ENCODE measurements at regions not wholly inside any gene's neighbourhood (a gene's known extent, or its start where the extent isn't known, plus 50 kb on each side); places are given as distances from the start of the nearest gene placed in this dataset.
"Not testable (repeated sequence)": the region's sequence is repeated elsewhere in the genome, so short reads cannot be mapped to it uniquely, and the experiment has no call there.

DNA sequence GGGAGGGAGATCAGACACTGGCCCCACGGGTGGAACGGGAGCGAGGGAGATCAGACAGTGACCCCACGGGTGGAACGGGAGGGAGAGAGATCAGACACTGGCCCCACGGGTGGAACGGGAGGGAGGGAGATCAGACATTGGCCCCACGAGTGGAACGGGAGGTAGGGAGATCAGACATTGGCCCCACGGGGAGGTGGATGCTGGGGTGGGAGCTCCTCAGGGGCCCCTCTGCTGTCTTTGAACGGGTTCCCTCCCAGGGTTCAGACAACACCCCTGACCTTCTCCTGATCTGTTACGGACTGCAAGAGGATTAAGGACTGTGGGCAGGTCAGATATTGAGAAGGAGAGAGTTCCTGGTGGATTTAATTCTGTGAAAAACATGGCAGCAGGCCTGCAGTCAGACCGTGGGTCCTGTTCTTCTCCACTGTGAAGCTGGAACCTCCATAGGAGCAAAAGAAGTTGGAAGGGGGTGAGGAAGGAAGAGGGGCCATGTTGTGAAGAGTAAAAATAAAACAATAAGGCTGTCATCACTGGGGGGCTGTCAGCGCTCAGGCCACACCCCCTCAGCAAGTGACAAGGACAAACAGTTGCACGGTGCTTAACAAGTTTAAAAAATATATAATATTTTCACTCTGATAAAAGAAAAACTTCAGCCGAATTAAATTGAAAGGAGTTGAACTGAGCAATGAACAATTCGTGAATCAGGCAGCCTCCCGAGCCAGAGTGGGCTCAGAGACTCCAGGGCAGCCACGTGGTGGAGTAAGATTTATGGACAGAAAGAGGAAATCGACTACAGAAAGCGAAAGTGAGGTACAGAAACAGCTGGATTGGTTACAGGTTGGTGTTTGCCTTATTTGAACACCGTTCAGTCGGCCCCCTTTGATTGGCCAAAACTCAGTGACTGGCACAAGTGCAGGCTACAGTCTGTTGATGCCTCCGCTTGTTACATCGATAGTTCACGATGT is 348.7 kb upstream of the TNRC6C start:
- DNase-seq, result peak in 1 of 2 donors; percentile 84

DNA sequence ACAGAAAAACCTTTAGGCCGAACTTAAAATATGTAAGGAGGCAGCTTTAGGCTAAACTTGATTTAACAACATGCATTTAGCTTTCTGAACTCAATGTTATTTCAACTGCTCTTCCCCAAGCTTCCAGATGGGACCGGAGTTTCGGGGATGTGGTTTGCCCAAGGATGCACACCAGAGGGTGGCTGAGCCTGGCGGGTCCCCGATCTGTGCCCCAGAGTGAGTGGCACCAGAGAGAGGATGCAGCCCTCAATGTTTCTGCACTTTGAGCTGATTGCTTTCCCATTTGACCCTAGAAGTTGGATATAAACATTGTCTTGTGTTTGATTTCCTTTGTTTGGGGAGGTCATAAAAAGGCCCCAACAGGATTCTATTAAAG is 348.0 kb upstream of the TNRC6C start:
- no peak for DNase-seq

DNA sequence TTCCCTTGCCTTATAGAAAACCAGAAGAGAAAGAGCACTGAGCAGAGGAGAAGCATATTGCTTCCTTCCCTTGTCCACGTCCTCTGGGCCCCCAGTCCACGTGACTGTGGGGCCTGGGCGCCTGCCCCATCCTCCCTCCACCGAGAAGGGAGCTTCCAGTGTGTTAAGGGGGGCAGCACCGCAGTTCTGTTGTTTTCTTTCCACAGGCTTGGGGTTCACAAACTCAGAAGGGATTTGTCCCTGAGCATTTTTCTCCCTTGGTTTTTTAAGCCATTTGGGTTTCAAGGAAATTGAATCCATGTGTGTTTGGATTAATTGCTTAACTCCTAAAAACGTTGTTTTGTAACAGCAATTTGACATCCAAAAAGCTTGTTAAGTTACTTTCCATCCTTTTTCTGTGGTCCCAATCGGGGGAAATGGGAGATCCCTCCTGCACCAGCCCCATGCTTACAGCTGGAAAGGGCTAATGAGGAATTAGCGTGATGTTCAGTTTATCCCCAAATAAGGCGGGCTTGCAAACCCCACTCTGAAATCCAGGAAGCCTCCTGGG is 347.5 kb upstream of the TNRC6C start:
- DNase-seq, result no peak

DNA sequence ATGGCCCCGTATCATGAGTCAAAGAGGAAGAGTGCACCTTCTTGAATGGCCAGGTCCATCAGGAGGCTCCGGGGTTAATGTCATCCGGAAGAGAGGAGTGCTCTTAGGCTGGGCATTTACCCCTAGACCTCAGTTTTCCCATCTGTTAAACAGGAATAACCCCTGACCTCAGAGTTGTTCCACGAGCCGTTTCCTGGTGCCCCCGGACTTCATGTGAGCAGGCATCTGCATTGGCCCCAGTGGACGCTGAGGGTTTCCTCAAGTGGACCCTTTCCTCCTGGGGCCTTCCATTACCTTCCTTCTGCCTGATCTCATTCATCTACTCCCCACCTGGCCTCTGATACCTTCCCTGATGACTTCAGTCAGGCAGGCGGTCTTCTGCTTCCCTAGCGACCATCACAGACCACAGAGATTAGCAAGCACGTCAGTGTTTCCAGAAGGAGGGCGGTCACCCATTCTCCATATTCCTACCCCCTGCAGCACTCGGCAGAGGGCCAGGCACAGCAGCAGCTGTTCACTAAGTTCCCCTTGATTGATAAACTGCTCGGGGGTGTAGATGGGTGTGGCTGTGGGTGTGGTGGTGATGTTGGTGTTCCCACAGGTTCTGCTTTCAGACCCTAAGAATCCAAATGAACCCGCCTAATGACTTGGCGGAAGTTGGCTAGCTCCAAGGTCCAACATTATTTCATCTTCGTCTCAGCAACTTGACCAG is 346.6 kb upstream of the TNRC6C start:
- no peak for DNase-seq

DNA sequence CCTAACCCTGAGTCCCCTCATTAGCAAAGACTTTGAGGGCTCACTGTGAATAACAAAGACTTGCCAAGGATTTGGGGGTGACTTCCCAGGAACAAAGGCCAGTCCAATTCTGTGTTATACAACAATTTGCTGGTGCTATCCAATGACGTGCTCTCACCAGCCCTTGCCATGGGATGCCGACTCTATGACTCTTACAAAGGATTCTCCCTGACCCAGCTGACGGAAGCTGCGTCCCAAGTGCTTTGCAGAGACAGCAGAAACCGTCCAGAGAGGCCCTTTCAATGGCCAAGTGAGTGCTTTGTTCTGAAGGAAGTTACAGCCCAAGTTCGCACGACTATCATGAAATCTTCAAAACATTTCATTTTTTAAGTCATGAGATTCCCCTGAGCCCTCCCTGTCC is 345.3 kb upstream of the TNRC6C start:
- DNase-seq, result no peak

DNA sequence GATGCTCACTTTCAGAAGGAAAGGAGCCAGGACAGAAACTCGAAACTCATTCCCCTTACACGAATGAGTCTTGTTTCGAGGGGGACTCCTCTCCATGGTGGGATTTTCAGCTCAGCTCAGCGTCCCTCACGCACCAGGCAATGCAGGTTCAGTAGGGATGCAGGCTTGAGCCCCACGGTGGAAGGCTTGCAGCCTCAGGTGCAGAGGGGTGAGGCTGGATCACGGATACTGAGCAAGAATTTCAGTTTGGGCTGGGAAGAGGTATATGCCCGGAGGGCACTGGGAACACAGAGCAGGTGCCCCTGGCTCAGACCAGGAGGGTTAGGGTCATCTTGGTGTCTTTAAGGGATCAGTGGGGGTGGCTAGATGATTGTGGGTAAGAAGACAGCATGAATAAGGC is 344.9 kb upstream of the TNRC6C start:
- DNase-seq, result no peak

DNA sequence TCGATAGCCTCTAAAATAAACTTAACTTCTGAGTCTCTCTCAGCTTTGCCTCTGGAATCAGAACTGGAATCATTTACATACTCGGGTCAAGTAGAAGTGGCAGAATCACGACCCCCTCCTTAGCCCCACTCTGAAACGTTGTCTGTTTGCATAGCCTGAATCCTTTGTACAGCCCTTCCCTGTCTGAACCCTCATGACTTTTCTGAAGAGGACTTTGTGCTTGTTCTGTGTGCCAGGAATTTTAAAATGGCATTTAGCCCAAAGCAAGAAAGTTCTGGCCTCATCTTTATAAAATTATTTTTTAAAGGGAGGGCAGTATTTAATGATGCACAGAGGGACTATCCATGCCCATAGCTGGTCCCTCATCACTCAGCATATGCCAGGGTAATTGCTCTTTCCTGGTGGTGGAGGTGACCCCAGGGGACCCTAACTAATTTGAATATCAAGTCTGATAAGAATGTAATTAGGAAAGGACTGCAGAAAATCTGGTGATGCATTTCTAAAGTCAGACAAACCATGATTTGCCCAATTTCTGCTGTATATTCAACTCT is 342.7 kb upstream of the TNRC6C start:
- no peak for DNase-seq

DNA sequence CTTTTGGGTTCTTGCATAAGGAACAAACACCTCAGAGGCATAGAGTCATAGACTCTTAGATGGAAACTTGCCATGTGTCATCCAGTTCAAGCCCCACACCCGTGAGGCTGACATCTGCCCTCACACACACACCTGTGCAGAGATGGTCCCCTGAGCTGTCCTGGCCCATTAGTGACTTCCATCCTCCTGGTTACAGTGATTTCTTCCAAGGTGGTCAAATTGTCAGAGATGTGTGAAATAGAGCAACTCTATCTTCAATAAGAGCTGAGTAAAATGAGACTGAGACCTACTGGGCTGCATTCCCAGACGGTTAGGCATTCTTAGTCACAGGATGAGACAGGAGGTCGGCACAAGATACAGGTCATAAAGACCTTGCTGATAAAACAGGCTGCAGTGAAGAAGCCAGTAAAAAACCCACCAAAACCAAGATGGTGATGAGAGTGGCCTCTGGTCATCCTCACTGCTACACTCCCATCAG is 342.2 kb upstream of the TNRC6C start:
- DNase-seq, result no peak

DNA sequence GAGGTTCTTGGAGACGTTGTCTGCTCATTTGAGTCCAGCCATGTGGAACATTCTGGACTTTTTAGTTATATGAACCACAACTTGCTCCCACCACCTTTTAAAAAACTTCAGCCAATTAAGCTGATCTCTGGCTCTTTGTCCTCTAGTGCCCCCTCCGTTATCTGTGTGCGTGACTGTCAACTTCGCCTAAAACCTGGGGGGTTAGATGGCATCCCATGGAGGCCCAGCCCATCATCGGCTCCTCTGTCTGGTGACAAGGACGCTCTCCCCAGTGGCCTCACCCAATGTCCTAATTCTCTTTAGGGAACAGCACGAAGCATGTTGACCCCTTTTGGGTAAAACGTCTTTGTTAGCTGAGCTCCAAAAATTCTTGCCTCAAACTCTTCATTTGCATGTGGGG is 341.0 kb upstream of the TNRC6C start:
- DNase-seq, result no peak

DNA sequence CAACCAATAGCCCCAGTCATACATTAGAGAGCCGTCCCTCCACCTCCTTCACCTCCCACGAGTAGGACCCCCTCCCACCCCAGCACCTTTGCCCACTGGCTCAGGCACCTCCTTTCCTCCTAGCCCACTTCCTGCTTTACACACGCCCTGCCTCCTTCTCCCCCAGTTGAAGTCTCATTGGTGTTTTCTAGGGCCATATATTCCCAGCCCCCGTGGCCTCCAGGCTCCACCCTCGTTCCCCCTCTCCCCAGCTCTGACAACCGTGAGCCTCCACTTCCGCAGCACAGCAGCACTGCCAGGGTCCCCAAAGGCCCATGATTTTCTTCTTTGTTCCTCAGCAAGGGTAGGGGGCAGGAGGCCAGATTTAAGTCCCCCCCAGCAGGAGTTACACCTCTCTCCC is 340.3 kb upstream of the TNRC6C start:
- no peak for DNase-seq

DNA sequence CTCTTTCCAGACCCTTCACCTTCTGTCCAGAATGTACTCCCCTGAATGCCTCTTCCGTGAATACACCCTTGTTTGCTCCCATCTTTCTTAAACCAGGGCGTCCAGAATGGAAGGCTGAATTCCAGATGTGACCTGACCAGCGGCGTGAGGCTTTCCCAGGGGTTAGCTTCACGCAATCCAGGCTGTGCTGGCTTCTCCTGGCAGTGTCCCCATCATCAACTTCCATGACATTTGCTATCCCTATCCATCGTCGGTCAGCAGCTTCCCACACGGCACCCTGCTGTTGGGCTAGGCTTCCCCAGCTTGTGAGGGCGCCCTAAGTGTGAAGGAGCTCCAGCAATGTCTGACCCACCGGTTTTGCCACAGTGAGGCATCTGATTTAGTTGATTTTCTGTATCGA is 339.8 kb upstream of the TNRC6C start:
- no peak for DNase-seq

DNA sequence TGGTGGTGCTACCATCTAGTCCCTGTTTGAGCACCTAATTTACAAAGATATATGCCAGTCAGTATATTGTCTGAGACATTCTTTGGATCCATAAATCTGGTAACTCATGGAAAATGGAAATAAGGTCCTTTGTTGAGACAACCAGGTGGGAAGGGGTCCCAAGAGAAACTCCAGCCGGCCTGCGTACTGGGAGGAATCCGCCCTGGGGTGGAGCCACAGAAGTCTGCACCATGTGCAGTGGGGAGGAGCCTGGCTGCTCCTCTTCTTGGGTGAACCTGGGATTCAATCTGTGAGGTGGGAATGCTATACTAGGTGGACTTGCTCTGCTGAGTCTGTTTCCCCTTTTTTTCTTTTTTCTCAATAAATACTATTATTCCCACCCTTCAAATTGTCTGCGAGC is 339.2 kb upstream of the TNRC6C start:
- no peak for DNase-seq

DNA sequence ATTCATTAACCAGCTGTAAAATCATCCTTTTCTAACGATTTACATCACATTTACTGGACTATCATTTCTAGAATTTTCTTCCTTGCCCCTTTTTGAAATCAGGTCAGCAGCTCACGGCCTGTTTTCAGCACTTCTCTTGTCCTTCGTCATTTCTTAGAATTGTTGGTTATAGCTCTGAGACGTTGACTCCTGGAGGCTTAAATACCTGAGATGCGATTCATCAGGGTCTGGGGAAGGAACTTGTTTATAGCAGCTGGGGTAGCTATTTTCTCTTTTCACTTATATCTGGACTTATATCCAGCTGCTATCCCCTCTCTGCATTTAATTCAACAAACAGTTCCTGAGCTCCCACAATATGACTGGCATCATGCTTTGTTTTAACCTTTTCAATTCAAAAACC is 338.7 kb upstream of the TNRC6C start:
- DNase-seq, result no peak

DNA sequence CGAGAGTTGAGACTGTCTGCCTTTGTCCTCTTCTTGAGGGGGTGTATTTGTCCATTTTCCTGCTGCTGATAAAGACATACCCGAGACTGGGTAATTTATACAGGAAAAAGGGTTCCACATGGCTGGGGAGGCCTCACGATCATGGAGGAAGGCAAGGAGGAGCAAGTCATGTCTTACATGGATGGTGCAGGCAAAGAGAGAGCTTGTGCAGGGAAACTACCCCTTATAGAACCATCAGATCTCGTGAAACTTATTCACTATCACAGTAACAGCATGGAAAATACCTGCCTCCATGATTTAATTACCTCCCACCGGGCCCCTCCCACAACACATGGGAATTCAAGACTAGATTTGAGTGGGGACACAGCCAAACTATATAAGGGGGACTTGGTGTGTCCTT is 338.2 kb upstream of the TNRC6C start:
- DNase-seq, result no peak

DNA sequence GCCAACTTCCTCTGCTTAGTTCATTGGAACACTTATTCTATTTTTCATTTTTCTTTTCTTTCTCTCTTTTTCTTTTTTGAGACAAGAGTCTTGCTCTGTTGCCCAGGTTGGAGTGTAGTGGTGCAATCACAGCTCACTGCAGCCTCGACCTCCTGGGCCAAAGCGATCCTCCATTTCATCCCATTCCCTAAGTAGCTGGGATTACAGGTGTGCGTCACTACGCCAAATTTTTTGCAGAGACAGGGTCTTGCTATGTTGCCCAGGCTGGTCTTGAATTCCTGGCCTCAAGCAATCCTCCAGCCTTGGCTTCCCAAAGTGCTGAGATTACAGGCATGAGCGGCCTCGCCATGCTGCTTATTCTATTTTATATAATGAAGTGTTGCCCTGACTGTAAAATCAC is 336.4 kb upstream of the TNRC6C start:
- not testable (repeated sequence) for DNase-seq

DNA sequence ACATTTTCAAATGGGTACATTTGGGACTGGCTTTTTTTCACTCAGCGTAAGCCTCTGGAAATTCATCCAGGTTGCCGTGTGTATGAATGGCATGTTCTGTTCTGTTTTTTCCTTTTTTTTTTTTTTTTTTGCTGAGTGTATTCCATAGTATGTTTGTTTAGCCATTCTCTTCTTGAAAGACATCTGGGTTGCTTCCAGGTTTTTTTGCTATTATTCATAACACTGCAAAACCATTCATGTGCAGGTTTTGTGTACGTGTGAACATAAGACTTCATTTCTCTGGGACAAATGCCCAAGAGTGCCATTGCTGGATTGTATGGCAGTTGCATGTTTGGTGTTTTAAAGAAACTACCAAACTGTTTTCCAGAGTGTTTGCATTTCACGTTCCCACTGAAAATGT is 335.9 kb upstream of the TNRC6C start:
- no peak for DNase-seq

DNA sequence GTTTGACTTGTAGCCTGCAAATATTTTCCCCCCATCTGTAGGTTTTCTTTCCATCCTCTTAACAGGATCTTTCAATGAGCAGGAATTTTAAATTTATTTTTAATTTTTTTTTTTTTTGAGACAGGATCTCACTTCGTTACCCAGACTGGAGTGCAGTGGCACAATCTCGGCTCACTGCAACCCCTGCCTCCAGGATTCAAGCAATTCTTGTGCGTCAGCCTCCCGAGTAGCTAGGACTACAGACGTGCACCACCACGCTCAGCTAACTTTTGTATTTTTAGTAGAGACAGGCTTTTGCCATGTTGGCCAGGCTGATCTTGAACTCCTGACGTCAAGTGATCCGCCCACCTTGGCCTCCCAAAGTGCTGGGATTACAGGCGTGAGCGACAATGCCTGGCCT is 335.2 kb upstream of the TNRC6C start:
- DNase-seq, result not testable (repeated sequence)

DNA sequence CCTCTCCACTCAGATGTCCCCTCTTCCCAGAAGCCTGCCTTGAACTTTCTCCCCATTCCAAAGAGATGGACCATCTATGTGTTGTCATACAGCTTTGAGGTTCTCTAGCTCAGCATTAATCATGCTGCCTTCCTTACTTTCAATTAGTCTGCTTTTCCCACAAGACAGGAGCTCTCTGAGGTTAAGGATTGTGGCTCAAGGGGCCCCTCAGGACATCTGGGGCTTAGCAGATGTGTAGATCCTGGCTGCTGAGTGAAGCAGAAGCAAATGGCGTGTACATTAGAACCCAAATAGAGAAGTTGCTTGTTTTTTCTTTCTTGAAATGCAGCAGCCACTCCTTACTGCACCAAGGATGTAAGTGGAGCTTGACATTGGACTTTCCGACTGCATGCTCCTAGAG is 330.5 kb upstream of the TNRC6C start:
- no peak for DNase-seq

DNA sequence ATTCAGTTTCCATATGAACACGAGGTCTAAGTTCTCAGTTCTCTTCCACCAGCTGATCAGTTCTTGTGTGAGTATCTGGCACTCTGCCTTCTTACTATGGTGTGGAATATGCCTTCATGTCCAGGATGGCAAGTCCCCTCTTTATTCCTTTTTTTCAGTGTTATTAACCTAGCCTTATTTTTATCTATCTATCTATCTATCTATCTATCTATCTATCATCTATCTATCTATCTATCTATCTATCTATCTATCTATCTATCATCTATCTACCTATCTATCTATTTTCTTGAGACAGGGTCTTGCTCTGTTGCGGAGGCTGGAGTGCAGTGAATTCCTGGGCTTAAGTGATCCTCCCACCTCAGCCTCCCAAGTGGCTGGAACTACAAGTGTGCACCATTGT is 329.2 kb upstream of the TNRC6C start:
- DNase-seq, result not testable (repeated sequence)

DNA sequence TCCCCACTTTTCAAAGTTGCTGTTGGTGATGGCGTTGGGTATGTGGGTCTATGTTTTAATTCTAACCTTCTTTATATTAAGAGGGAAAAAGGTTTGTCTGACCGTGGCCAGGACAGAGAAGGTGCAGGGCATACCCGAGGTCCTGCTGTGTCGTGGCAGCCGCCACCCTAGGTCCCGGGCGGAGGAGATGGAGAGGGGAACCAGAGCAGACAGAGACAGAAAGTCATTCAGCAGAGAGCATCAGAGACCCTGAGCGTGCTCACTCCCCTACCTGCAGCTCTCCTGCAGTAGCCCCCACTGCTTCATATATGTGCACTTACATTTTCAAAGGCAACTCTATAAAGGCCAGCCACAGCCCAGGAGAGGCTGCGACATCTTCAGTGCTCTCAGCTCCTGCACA is 327.2 kb upstream of the TNRC6C start:
- no peak for DNase-seq

DNA sequence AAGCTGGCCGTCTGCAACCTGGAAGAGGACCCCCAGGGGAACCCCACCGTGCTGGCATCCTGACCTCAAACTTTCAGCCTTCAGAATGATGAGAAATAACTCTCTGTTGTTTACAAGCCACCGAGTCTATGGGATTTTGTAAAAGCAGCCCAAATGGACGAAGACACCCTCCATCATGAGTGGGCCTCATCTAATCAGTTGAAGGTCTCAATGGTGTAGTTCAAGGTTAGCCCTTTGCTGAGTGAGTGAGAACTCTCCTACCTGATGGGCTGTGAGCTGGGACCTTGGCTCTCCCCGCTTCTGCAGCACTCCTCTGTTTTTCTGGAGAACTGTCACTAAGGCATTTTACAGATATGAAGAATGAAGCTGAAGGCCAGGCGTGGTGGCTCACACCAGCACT is 325.9 kb upstream of the TNRC6C start:
- no peak for DNase-seq

DNA sequence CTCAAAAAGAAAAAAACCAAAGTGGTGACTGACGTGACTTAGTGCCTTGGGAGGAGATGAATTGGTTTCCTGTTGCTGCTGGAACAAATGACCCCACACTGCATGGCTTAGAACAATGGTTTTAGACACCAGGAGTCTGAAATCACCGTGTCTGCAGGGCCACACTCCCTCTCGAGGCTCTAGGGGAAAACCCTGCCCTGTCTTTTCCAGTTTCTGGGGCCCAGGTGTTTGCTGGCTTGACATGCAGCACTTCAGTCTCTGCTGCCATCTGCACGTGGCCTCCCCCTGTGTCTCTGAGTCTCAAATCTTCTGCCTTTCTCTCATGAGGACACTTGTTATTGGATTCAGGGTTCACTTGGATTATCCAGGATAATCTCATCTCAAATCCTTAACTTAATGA is 323.8 kb upstream of the TNRC6C start:
- no peak for DNase-seq

DNA sequence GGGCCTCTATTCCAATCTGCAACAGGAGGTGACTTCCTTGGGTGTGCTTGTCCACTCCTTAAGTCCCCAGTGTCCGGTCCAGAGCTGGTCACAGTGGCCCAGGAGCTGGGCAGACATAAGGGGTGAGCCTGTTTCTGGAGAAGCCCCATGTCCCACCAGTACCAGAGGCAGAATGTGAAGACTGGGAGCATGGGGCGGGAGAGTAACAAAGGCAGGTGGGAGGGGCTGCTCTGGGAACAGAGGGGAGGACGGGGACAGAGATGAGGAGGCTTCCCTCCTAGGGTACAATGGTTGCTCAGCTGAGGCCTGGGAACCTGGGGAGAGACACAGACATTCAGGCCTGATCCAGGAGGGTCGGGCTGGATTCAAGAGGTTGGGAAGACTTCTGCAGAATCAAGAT is 323.3 kb upstream of the TNRC6C start:
- DNase-seq, result no peak

DNA sequence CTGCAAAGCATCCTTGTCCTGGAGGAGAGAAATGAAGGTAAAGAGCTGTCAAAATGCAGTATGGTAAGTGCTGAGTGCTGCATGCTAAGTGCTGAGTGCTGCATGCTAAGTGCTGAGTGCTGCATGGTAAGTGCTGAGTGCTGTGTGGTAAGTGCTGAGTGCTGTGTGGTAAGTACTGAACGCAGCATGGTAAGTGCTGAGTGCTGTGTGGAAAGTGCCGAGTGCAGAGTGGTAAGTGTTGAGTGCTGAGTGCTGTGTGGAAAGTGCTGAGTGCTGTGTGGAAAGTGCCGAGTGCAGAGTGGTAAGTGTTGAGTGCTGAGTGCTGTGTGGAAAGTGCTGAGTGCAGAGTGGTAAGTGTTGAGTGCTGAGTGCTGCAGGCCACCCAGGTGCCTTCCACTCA is 322.7 kb upstream of the TNRC6C start:
- not testable (repeated sequence) for DNase-seq

Measured in bone marrow (tissue), 2 donors.